OCI-M2 (cell line): ENCODE measurements at regions not wholly inside any gene's neighbourhood (a gene's known extent, or its start where the extent isn't known, plus 50 kb on each side); places are given as distances from the start of the nearest gene placed in this dataset.

ENCODE experiments used
- DNase-seq: peaks from one replicate; lab custom pipeline; 2025; ENCODE audit not compliant: unreplicated experiment; lab: John Stamatoyannopoulos, UW

GRCh38 chr13:105342281-105342820, 1193.1 kb downstream of the EFNB2 start:
- DNase-seq, result no peak

GRCh38 chr13:105341758-105342157, 1193.7 kb downstream of the EFNB2 start:
- DNase-seq, result no peak

GRCh38 chr13:105341256-105341655, 1194.2 kb downstream of the EFNB2 start:
- DNase-seq, result no peak

- no peak for DNase-seq
Observed at GRCh38 chr13:105340061-105340606, 1195.3 kb downstream of the EFNB2 start.

- no peak for DNase-seq
Observed at GRCh38 chr13:105338773-105339172, 1196.7 kb downstream of the EFNB2 start.

GRCh38 chr13:105338006-105338405, 1197.5 kb downstream of the EFNB2 start:
- no peak for DNase-seq

GRCh38 chr13:105336706-105337576, 1198.5 kb downstream of the EFNB2 start:
- DNase-seq, result no peak

- no peak for DNase-seq
Observed at GRCh38 chr13:105334211-105334610, 1201.3 kb downstream of the EFNB2 start.

GRCh38 chr13:105333416-105333815, 1202.0 kb downstream of the EFNB2 start:
- no peak for DNase-seq

- DNase-seq, result no peak
Observed at GRCh38 chr13:105329359-105329758, 1206.1 kb downstream of the EFNB2 start.

GRCh38 chr13:105328212-105328611, 1207.2 kb downstream of the EFNB2 start:
- DNase-seq, result no peak

- no peak for DNase-seq
Observed at GRCh38 chr13:105327581-105328126, 1207.8 kb downstream of the EFNB2 start.

GRCh38 chr13:105319875-105320274, 1215.6 kb downstream of the EFNB2 start:
- no peak for DNase-seq

- no peak for DNase-seq
Observed at GRCh38 chr13:105316731-105317130, 1218.7 kb downstream of the EFNB2 start.

- DNase-seq, result no peak
Observed at GRCh38 chr13:105312906-105313305, 1222.6 kb downstream of the EFNB2 start.

- DNase-seq, result no peak
Observed at GRCh38 chr13:105311094-105311493, 1224.4 kb downstream of the EFNB2 start.

GRCh38 chr13:105307776-105308175, 1227.7 kb downstream of the EFNB2 start:
- no peak for DNase-seq

GRCh38 chr13:105297839-105298238, 1237.6 kb downstream of the EFNB2 start:
- DNase-seq, result no peak

- DNase-seq, result no peak
Observed at GRCh38 chr13:105291987-105292386, 1243.5 kb downstream of the EFNB2 start.

GRCh38 chr13:105290596-105290995, 1244.9 kb downstream of the EFNB2 start:
- DNase-seq, result no peak

- DNase-seq, result no peak
Observed at GRCh38 chr13:105285526-105285925, 1249.9 kb downstream of the EFNB2 start.
